ENCODE measurements at regions not wholly inside any gene's neighbourhood (a gene's known extent, or its start where the extent isn't known, plus 50 kb on each side); places are given as distances from the start of the nearest gene placed in this dataset.
"Not testable (repeated sequence)": the region's sequence is repeated elsewhere in the genome, so short reads cannot be mapped to it uniquely, and the experiment has no call there.

DNA sequence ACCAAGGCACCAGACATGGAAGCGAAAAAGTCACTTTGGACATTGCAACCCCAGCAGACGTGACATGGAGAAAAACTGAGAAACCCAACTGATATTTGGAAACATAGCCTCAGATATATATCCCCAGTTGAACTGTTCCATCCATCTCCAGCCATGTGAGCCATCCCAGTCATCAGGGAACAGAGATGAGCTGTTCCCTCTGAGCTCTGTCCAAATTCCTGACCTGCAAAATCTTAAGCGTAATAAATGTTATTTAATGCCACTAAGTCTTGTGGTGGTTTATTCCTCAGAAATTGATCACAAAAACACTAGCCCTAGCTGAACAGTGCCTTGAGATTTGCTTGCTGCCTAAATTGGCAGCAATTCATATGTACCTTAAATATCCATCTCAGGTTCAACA is 182.8 kb downstream of the NRP2 start:
- no peak for DNase-seq (ENCODE audit: low spot score)

DNA sequence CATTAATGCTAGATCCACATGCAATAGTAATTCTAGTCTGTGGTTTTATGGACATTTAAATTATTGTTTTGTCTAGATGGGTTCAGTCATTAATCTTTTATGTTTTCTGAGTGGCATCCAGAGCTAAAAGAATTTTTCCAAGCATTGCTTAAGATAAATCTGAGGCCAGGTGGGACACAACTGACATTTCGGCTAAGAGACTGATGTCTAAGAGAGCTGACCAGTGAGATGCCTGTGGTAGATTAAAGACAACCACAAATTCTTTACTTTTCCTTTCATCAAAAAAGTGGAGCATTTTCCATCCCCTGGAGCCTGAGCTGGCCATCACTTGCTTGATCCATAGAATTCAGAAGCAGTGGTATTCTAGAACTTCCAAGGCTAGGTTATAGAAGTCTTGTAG is 182.2 kb downstream of the NRP2 start:
- DNase-seq (ENCODE audit: low spot score) = no peak

DNA sequence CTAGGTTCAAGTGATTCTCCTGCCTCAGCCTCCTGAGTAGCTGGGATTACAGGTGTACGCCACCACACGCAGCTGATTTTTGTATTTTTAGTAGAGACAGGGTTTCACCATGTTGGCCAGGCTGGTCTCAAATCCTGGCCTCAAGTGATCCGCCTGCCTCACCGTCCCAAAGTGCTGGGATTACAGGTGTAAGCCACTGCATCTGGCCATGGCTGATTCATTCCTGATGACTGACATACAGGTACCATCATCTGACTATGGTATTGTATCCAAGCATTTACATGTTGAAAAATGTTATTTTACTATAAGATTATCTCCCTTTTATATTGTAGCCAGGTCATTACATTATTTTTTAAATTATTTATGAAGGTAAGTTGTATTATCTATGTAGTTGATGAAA is 180.5 kb downstream of the NRP2 start:
- not testable (repeated sequence) for DNase-seq (ENCODE audit: low spot score)

DNA sequence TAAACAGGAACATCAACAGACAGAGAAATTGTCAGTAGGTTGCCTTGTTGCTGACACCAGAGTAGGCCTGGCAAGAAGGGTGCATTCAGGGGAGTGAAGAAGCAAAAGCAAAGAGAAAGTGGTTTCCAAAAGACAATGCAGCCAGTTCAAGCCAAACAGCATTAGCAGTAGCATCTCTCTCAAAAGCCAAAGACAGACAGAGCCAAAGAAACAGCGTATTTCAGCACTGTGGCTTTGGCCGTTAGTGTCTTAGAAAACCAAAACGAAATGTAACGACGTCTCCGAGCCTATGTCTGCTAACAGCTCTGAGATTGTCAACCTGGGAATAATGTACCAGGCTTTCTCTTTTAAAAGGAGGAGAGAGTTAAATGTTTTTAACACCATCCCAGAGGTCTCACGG is 178.6 kb downstream of the NRP2 start:
- DNase-seq (ENCODE audit: low spot score) = no peak

DNA sequence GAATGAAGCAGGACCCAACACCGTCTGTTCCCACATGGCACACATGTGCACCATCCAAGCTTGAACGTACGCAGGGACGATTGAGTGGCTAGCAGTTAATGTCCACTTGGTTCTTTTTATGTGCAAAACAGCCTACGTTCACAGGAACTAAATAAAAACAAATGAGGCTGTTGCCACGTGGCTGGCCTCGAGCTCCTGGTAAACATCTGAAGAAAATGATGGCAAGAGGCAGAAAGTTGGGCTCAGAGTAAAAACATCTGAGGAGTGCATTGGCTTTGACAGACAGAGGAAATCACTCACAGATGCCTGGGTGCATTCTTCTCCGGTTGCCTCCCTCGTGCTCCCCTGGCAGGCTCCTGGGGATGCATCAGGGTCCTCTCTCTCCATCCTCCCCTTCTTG is 177.9 kb downstream of the NRP2 start:
- no peak for DNase-seq (ENCODE audit: low spot score)

DNA sequence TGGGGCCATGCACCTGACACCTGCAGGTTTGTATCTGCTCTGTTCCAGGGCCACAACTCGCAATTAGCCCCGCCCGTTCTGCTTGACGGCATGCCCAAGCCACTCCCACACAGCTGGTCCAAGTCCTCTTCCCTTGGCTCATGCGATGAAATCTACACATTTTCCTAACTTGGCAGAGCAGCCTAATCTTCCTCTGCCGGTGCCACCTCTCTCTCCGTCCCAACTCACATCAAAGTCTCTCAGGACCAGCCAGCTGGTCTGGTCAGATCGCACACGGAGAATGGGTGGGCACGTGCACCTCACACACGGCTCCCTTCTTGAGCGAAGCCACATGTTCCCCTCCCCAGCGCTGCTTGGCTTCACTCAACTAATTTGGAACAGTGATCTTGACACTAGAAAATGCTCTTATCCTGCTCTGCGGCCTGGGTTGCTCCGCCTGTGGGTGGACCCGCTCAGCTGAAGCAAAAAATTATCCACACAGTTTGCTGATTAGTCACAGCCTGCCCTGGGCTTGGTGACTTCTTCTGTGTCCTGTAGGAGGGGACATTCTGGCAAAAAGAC is 176.7 kb downstream of the NRP2 start:
- DNase-seq (ENCODE audit: low spot score) = peak; percentile 78

DNA sequence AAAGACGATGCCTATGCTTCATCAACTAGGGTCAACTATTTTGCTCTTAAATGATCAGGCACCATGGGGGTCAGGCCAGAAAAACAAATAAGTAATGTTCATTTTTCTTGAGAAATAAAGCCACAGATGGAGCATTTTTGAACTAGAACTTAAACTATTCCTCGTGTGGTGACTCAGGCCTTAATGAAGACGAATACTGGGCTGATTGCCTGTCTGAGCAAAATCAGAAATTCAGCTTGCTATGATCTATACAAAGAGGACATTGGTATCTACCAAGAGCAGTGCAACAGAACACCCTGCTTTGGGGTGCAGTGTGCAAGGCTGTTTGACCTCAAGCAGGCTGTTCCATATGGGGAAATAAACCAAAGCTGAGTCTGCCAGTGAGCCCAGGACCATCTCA is 176.0 kb downstream of the NRP2 start:
- DNase-seq (ENCODE audit: low spot score) = no peak

DNA sequence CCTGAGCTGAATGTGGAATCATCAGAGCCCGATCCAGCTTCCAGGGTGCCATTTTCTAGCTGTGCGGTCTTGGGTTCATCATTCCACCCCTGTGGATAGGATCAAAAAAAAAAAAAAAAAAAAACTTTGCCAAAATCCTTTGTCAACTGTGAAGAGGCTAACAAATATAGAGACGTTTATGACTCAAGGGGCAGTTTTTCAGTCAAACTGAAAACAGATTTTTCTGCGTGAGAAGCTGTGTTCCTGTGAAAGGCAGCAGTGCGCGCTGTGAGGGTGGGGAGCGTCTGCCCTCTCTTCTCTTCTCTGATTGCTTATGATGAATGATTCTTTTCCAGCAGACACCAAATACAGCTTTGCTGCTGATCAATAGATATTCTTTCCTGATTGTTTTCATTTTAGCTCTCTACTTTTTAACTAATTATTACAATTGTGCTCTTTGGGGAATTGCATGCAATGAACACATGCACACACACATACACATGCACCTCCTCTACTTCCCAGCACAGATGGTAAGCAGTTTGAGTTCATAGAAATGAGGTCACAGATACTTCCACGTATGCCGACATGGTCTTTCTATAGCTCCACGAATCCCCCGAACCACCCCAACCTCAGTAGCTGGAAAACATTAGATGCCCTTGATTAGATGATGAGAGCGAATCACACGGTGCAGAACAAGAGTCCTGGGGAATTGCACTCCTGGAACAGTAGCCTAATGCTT is 175.4 kb downstream of the NRP2 start:
- DNase-seq (ENCODE audit: low spot score) = no peak

DNA sequence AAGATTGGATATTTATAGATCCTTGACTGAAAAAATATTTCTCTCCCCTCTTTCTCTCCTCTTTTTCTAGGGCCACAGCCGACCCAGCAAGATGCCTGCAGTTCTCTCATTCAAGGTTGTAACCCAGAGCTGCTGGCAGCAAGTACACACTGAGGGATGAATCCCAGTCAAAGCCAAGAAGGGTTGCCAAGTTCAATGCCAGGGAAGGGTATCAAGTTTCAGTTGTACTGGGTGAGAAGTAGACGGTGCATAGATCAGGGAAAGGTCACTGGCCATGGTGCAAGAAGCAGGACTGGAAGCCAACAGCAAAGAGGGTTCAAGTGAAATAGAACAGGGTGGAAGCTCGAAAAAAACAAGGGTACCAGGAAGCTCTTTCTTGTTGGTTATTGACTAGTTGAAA is 170.2 kb downstream of the NRP2 start:
- DNase-seq (ENCODE audit: low spot score) = no peak

DNA sequence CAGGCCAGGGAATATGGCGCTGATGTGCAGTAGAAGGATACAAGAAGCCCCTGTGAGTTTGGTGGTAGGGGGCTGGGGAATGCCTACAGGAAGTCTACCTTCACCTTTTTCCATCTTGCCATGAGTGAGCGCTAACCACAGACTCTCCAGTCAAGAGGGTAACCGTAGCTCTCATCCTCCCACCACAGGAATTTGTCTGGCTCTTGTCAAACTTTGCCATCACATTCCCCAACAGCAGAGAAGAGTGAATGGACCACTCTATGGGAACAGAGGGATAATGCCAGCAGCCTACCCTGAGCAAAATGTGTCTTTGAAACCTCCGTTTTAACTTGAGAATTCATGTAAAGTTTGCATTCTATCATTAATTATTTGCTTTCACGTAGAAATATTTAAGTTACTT is 168.3 kb downstream of the NRP2 start:
- DNase-seq (ENCODE audit: low spot score) = no peak

DNA sequence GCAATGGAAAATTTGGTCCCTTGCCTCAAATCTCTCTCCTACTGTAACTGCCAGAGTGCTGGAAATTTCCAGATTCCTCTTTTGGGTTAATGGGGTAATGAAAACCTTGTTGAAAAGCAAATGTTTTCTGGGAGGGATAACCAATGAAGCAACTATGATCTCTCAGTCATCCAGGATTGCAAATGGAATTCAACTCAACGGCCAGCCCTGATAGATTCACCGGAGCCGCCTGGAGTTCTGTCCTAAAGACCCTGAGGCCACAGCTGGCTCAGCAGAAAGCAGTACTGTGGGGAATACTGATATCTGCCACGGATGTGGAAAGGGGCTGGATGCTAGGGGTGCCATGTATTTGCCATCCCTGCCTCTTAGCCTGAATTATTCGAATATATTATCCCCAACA is 167.8 kb downstream of the NRP2 start:
- no peak for DNase-seq (ENCODE audit: low spot score)

DNA sequence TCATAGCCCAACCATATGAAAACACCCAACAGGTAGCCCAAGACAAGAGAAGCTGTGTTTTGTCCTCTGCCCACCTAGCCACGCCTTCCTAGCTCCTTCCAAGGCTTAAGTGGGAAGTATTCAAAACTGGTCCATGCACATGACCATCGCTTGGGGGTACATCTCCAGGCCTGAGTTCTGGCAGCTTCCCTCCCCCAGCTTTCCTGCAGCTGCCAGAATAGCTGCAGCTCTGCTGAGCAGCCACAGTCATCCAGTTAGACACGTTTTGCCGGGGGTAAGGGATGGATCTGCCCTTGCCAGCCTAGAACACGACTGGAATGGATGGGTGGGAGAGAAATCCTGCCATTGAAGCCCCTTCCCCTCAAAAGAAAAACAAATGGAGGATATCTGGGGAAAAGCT is 166.8 kb downstream of the NRP2 start:
- no peak for DNase-seq (ENCODE audit: low spot score)

DNA sequence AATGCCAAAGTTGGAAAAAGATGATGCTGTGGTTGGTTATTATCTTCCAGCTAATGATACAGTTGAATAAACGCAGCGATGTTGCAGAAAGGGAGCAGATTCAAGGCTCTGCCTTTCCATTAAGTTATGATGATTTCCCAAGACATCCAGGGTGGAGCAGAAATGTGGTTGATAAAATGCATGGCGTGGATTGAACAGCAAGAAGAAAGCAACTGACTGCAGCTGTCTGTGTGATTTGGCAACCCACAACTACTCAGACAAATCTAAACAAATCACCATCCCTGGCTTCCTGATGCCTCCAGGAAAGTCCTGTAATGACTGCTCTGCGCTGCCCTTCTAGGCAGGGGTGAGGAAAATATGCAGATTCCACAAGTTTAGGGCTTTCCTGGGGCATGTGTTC is 166.3 kb downstream of the NRP2 start:
- DNase-seq (ENCODE audit: low spot score) = peak; percentile 45
